Neural progenitor cell (in vitro differentiated cells): ENCODE measurements at regions not wholly inside any gene's neighbourhood (a gene's known extent, or its start where the extent isn't known, plus 50 kb on each side); places are given as distances from the start of the nearest gene placed in this dataset.
A peak's percentile ranks its signal among the peaks of the same experiment; 100 is the strongest.
"Not testable (repeated sequence)": the region's sequence is repeated elsewhere in the genome, so short reads cannot be mapped to it uniquely, and the experiment has no call there.

Experiments
- DNase-seq: peaks from one replicate; pipeline ENCODE4 v3.0.0-alpha.2; 2016; ENCODE audit warnings: low spot score
- H2AFZ ChIP-seq: fragments of 200-600 bp; sonication (generic); replicated peaks from 2 replicates; pipeline ENCODE4 v1.6.1; 2016; ENCODE audit warnings: antibody characterized with exemption
- H3F3A ChIP-seq: fragments of 200-600 bp; sonication (generic); 2 replicates; pipeline ENCODE4 v1.6.1; 2016; ENCODE audit warnings: antibody characterized with exemption, low read depth
- H3K27ac ChIP-seq: fragments of 200-600 bp; sonication (generic); 2 replicates; pipeline ENCODE4 v1.5.1; 2016; ENCODE audit warnings: mild to moderate bottlenecking
- H3K27me3 ChIP-seq: fragments of 200-600 bp; sonication (generic); 2 replicates; pipeline ENCODE4 v1.6.1; 2016; ENCODE audit warnings: mild to moderate bottlenecking, moderate library complexity
- H3K36me3 ChIP-seq: fragments of 200-600 bp; sonication (generic); 2 replicates; pipeline ENCODE4 v1.5.1; 2016
- H3K4me1 ChIP-seq: fragments of 200-600 bp; sonication (generic); 2 replicates; pipeline ENCODE4 v1.6.1; 2016; ENCODE audit warnings: mixed run types
- H3K4me2 ChIP-seq: fragments of 200-600 bp; sonication (generic); 2 replicates; pipeline ENCODE4 v1.6.1; 2016
- H3K4me3 ChIP-seq: fragments of 200-600 bp; sonication (generic); 2 replicates; pipeline ENCODE4 v1.5.1; 2016
- H3K79me2 ChIP-seq: fragments of 200-600 bp; sonication (generic); 2 replicates; pipeline ENCODE4 v1.6.1; 2016; ENCODE audit warnings: low read depth
- H3K9ac ChIP-seq: fragments of 200-600 bp; sonication (generic); 2 replicates; pipeline ENCODE4 v1.6.1; 2016
- H3K9me3 ChIP-seq: fragments of 200-600 bp; sonication (generic); 2 replicates; pipeline ENCODE4 v1.5.1; 2016; ENCODE audit warnings: low read depth
- H4K20me1 ChIP-seq: fragments of 200-600 bp; sonication (generic); 2 replicates; pipeline ENCODE4 v1.6.1; 2016; ENCODE audit warnings: low read depth
- H3K27ac Mint-ChIP-seq: 3 replicates; pipeline ENCODE4 v1.8.0; 2021; ENCODE audit warnings: mixed read lengths
- H3K27me3 Mint-ChIP-seq: 2 replicates; pipeline ENCODE4 v1.8.0; 2022; ENCODE audit warnings: low read depth, mild to moderate bottlenecking, inconsistent platforms, moderate library complexity, mixed read lengths; ENCODE audit not compliant: insufficient read depth
- H3K36me3 Mint-ChIP-seq: 3 replicates; pipeline ENCODE4 v1.8.0; 2021; ENCODE audit warnings: mixed read lengths
- H3K4me1 Mint-ChIP-seq: 3 replicates; pipeline ENCODE4 v1.8.0; 2021; ENCODE audit warnings: mixed read lengths
- H3K4me3 Mint-ChIP-seq: 3 replicates; pipeline ENCODE4 v1.8.0; 2021; ENCODE audit warnings: mild to moderate bottlenecking, moderate library complexity, mixed read lengths
- H3K9me3 Mint-ChIP-seq: 3 replicates; pipeline ENCODE4 v1.8.0; 2020; ENCODE audit warnings: mixed read lengths
- CTCF ChIP-seq: fragments of 200-600 bp; sonication (generic); IDR thresholded peaks from 2 replicates; pipeline ENCODE4 v1.5.1; 2017; ENCODE audit warnings: antibody characterized with exemption, mild to moderate bottlenecking
- EZH2 ChIP-seq: fragments of 200-600 bp; sonication (generic); IDR thresholded peaks from 2 replicates; pipeline ENCODE4 v1.6.1; 2017; ENCODE audit warnings: antibody characterized with exemption, mild to moderate bottlenecking, moderate library complexity
- EZH2phosphoT487 ChIP-seq: fragments of 200-600 bp; sonication (generic); IDR thresholded peaks from 2 replicates; pipeline ENCODE4 v1.6.1; 2017; ENCODE audit warnings: antibody characterized with exemption

- no peak overlapping the region for H3K27ac Mint-ChIP-seq
- no peaks in the 10 kb centered on the region for H3K36me3 Mint-ChIP-seq
- H3K4me1 Mint-ChIP-seq, result peaks cover 9% of the 10 kb centered on the region
- H3F3A ChIP-seq, result peaks cover 19% of the 10 kb centered on the region
- no peaks in the 10 kb centered on the region for H3K27me3 ChIP-seq
- H3K9ac ChIP-seq, result no peak overlapping the region
- no peak overlapping the region for H2AFZ ChIP-seq
- peaks cover 3% of the 10 kb centered on the region for H3K9me3 Mint-ChIP-seq
- no peak overlapping the region for H3K27ac ChIP-seq
- H3K4me2 ChIP-seq, result no peak overlapping the region
- TF ChIP-seq CTCF (peak; percentile 98), EZH2phosphoT487 (no peak)
- H3K27me3 Mint-ChIP-seq, result peaks cover 22% of the 10 kb centered on the region
- no peak overlapping the region for H3K4me3 Mint-ChIP-seq
- peak; percentile 82 for DNase-seq
- peaks cover 14% of the 10 kb centered on the region for H4K20me1 ChIP-seq
- no peaks in the 10 kb centered on the region for H3K9me3 ChIP-seq
- no peak overlapping the region for H3K4me3 ChIP-seq
- no peaks in the 10 kb centered on the region for H3K36me3 ChIP-seq
- no peaks in the 10 kb centered on the region for H3K79me2 ChIP-seq
- H3K4me1 ChIP-seq, result peaks cover 18% of the 10 kb centered on the region
These were observed 115.4 kb downstream of the LHX2 start for GRCh38 chr9:124126648-124127646.

GRCh38 chr9:124128568-124129166, 117.1 kb downstream of the LHX2 start:
- no peaks in the 10 kb centered on the region for H3K79me2 ChIP-seq
- H4K20me1 ChIP-seq, result peaks cover 14% of the 10 kb centered on the region
- H3K27ac ChIP-seq, result no peak overlapping the region
- no peak for DNase-seq
- Mint-ChIP-seq H3K4me1 (peaks cover 11% of the 10 kb centered on the region), H3K36me3 (no peaks in the 10 kb centered on the region), H3K9me3 (no peaks in the 10 kb centered on the region), H3K27ac (no peak overlapping the region), H3K4me3 (no peak overlapping the region), H3K27me3 (peaks cover 22% of the 10 kb centered on the region)
- H3K4me2 ChIP-seq, result no peak overlapping the region
- H3K4me1 ChIP-seq, result peaks cover 18% of the 10 kb centered on the region
- H3F3A ChIP-seq, result peaks cover 19% of the 10 kb centered on the region
- no peaks in the 10 kb centered on the region for H3K27me3 ChIP-seq
- H3K4me3 ChIP-seq, result no peak overlapping the region
- no peaks in the 10 kb centered on the region for H3K9me3 ChIP-seq
- no peaks in the 10 kb centered on the region for H3K36me3 ChIP-seq
- TF ChIP-seq CTCF (no peak), EZH2 (no peak), EZH2phosphoT487 (no peak)
- no peak overlapping the region for H2AFZ ChIP-seq
- no peak overlapping the region for H3K9ac ChIP-seq

- Histone ChIP-seq H3K4me2 (no peak overlapping the region), H3K27ac (no peak overlapping the region), H3K27me3 (no peaks in the 10 kb centered on the region), H4K20me1 (peaks cover 10% of the 10 kb centered on the region), H3K36me3 (no peaks in the 10 kb centered on the region), H3K9me3 (no peaks in the 10 kb centered on the region), H3K9ac (no peak overlapping the region), H3K79me2 (no peaks in the 10 kb centered on the region), H3F3A (peaks cover 12% of the 10 kb centered on the region), H2AFZ (no peak overlapping the region), H3K4me1 (peaks cover 6% of the 10 kb centered on the region), H3K4me3 (no peak overlapping the region)
- DNase-seq, result no peak
- H3K4me3 Mint-ChIP-seq, result no peak overlapping the region
- TF ChIP-seq EZH2phosphoT487, result no peak
- no peak for TF ChIP-seq CTCF
- TF ChIP-seq EZH2, result no peak
- H3K9me3 Mint-ChIP-seq, result no peaks in the 10 kb centered on the region
- no peak overlapping the region for H3K27ac Mint-ChIP-seq
- peaks cover 6% of the 10 kb centered on the region for H3K4me1 Mint-ChIP-seq
- H3K27me3 Mint-ChIP-seq, result peaks cover 19% of the 10 kb centered on the region
- H3K36me3 Mint-ChIP-seq, result no peaks in the 10 kb centered on the region
These were observed 118.9 kb downstream of the LHX2 start for GRCh38 chr9:124130277-124131075.

- H3K36me3 Mint-ChIP-seq, H3K9me3 ChIP-seq, H3K4me2 ChIP-seq, DNase-seq, H3K79me2 ChIP-seq, H3K36me3 ChIP-seq, H3K4me1 Mint-ChIP-seq, H3K27ac Mint-ChIP-seq, H3K27ac ChIP-seq, H3K4me1 ChIP-seq, H3K9me3 Mint-ChIP-seq, H3K9ac ChIP-seq, H4K20me1 ChIP-seq, H3F3A ChIP-seq, H3K27me3 ChIP-seq, H3K4me3 Mint-ChIP-seq, H2AFZ ChIP-seq, H3K4me3 ChIP-seq: not testable (repeated sequence)
- peaks cover 16% of the 10 kb centered on the region for H3K27me3 Mint-ChIP-seq
These were observed 120.0 kb downstream of the LHX2 start for GRCh38 chr9:124131518-124131917.
